HFFc6 (cell line): ENCODE measurements at regions not wholly inside any gene's neighbourhood (a gene's known extent, or its start where the extent isn't known, plus 50 kb on each side); places are given as distances from the start of the nearest gene placed in this dataset.
"Not testable (repeated sequence)": the region's sequence is repeated elsewhere in the genome, so short reads cannot be mapped to it uniquely, and the experiment has no call there.

Experiments
- DNase-seq: peaks from one replicate; pipeline ENCODE4 v3.0.0-alpha.2; 2018
- H3K27ac Mint-ChIP-seq: 2 replicates; pipeline ENCODE4 v1.8.0; 2020; ENCODE audit warnings: mild to moderate bottlenecking, mixed read lengths
- H3K27me3 Mint-ChIP-seq: 2 replicates; pipeline ENCODE4 v1.8.0; 2021; ENCODE audit warnings: mild to moderate bottlenecking, moderate library complexity, mixed read lengths; ENCODE audit not compliant: insufficient read depth
- H3K36me3 Mint-ChIP-seq: 2 replicates; pipeline ENCODE4 v1.8.0; 2021; ENCODE audit warnings: low read depth, mixed read lengths
- H3K4me1 Mint-ChIP-seq: 2 replicates; pipeline ENCODE4 v1.8.0; 2020; ENCODE audit warnings: low read depth, mixed read lengths
- H3K4me3 Mint-ChIP-seq: 2 replicates; pipeline ENCODE4 v1.8.0; 2020; ENCODE audit warnings: mild to moderate bottlenecking, moderate library complexity, mixed read lengths
- H3K9me3 Mint-ChIP-seq: 2 replicates; pipeline ENCODE4 v1.8.0; 2020; ENCODE audit warnings: mild to moderate bottlenecking, mixed read lengths
- TF ChIP-seq, protein P1 (sequence below): fragments of 200-600 bp; sonication (generic); IDR thresholded peaks from 2 replicates; pipeline ENCODE4 v1.5.0; 2021; ENCODE audit warnings: antibody characterized with exemption, mild to moderate bottlenecking

DNA sequence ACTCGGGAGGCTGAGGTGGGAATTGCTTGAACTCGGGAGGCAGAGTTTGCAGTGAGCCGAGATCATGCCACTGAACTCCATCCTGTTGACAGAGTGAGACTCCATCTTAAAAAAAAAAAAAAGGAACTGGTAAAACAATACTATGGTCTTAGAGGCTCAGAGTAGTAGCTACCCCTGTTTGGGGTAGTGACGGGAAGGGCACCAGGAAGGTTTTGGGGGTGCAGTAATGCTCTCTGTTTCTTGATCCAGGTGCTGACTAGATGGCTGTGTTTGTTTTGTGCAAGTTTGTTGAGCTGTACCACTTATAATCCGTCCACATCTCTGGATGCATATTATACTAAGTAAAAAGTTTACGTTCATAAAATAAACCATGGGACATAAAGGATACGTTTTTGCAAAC lies 765.8 kb upstream of the TPTE start:
- DNase-seq = no peak
- Mint-ChIP-seq H3K4me1 (no peaks in the 10 kb centered on the region), H3K27ac (no peak overlapping the region), H3K4me3 (no peak overlapping the region), H3K36me3 (no peaks in the 10 kb centered on the region), H3K27me3 (no peaks in the 10 kb centered on the region), H3K9me3 (peaks cover 13% of the 10 kb centered on the region; the same call in 1 of the 2 replicates)
- TF ChIP-seq, protein P1, sequence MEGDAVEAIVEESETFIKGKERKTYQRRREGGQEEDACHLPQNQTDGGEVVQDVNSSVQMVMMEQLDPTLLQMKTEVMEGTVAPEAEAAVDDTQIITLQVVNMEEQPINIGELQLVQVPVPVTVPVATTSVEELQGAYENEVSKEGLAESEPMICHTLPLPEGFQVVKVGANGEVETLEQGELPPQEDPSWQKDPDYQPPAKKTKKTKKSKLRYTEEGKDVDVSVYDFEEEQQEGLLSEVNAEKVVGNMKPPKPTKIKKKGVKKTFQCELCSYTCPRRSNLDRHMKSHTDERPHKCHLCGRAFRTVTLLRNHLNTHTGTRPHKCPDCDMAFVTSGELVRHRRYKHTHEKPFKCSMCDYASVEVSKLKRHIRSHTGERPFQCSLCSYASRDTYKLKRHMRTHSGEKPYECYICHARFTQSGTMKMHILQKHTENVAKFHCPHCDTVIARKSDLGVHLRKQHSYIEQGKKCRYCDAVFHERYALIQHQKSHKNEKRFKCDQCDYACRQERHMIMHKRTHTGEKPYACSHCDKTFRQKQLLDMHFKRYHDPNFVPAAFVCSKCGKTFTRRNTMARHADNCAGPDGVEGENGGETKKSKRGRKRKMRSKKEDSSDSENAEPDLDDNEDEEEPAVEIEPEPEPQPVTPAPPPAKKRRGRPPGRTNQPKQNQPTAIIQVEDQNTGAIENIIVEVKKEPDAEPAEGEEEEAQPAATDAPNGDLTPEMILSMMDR = no peak

DNA sequence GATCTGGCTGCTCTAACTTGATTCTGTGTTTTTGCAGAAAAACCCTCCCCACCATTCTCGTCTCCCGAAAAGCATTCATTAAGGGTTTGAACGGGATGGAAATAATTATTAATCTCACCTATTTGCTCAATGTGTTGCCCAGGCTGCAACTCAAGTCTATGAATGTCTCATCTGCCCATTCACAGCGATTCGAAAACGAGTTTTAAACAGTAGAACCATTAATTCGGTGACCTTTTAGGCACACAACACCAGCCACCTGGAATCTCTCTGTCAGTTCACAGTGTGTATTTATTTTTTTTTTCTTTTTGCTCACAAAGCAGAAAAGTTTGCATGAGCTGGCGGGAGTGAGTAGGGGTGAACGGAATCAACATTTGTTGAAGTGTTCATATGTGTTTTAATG lies 764.7 kb upstream of the TPTE start:
- H3K36me3 Mint-ChIP-seq = no peaks in the 10 kb centered on the region
- H3K27ac Mint-ChIP-seq = no peak overlapping the region
- DNase-seq = no peak
- H3K4me3 Mint-ChIP-seq = no peak overlapping the region
- no peaks in the 10 kb centered on the region for H3K4me1 Mint-ChIP-seq
- H3K27me3 Mint-ChIP-seq = no peaks in the 10 kb centered on the region
- TF ChIP-seq, protein P1 = no peak
- H3K9me3 Mint-ChIP-seq = peaks cover 13% of the 10 kb centered on the region; the same call in 1 of the 2 replicates

DNA sequence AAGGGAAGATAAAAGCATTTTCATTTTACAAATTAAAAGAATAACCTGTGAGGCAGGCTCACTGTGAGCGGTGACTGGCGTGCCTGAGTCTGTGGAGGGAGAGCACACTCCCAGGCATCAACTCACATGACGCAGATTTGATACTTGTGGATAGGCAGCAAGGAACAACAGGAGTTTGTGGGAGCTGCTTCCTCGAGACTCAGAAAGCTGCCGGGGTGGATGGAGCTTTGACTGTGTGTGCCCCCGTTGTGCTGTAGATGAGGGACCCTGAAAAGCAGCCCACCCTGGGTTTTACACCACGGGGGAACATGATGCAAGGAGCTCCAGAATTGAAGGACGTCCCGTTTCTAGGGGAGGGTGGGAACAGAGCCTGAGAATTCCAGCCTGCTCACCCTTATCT lies 764.3 kb upstream of the TPTE start:
- peaks cover 13% of the 10 kb centered on the region; the same call in 1 of the 2 replicates for H3K9me3 Mint-ChIP-seq
- H3K4me3 Mint-ChIP-seq, H3K27me3 Mint-ChIP-seq, H3K27ac Mint-ChIP-seq, H3K4me1 Mint-ChIP-seq, DNase-seq, H3K36me3 Mint-ChIP-seq: not testable (repeated sequence)

GRCh38 chr21:9757572-9757971 lies 763.8 kb upstream of the TPTE start:
- H3K9me3 Mint-ChIP-seq = peaks cover 13% of the 10 kb centered on the region; the same call in 1 of the 2 replicates
- not testable (repeated sequence) for H3K4me3 Mint-ChIP-seq, H3K27me3 Mint-ChIP-seq, H3K36me3 Mint-ChIP-seq, H3K27ac Mint-ChIP-seq, H3K4me1 Mint-ChIP-seq, DNase-seq

DNA sequence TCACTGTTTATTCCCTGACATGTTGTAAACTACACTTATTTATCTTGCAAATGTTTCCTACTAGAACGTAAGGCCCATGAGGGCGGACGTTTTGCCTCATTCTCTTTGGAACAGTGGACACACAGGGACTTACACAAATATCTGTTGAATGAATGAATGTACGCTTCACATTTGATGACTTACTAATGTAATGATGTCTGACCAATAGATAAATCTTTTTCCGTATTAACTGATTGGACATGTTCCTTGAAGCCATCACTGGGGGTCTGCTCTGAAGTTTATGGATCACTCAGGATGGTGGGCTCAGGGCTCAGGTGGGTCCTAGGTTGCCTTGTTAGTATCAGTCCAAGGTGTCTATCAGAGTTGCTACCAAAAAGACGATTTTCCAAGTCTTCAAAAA lies 763.2 kb upstream of the TPTE start:
- Mint-ChIP-seq H3K9me3 (peaks cover 13% of the 10 kb centered on the region; the same call in 1 of the 2 replicates), H3K36me3 (no peaks in the 10 kb centered on the region), H3K4me3 (no peak overlapping the region), H3K27ac (no peak overlapping the region), H3K27me3 (no peaks in the 10 kb centered on the region), H3K4me1 (no peaks in the 10 kb centered on the region)
- no peak for DNase-seq
- TF ChIP-seq, protein P1 = no peak

- H3K27ac Mint-ChIP-seq = no peak overlapping the region
- peaks cover 13% of the 10 kb centered on the region; the same call in 1 of the 2 replicates for H3K9me3 Mint-ChIP-seq
- no peaks in the 10 kb centered on the region for H3K27me3 Mint-ChIP-seq
- TF ChIP-seq, protein P1 = no peak
- H3K4me1 Mint-ChIP-seq = no peaks in the 10 kb centered on the region
- no peak for DNase-seq
- H3K36me3 Mint-ChIP-seq = no peaks in the 10 kb centered on the region
- H3K4me3 Mint-ChIP-seq = no peak overlapping the region
Measured at GRCh38 chr21:9758888-9759287, 762.5 kb upstream of the TPTE start.

DNA sequence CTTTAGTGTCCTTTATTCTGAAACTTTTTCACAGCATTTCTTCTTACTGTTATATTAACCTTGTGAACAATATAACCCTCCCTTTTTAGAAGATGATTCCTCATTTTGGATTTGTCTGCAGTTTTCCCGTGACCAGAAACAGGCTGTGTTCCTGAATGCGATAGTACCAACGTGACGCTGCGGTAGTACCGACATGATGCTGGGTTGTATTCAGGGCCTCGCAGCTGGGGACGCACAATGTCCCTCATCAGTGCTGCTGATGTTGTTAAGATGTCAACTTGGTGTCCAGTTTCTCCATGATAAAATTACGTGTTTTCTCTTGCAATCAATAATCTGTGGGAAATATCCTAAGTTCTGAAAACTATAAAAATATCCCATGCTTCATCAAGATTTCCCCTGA lies 761.4 kb upstream of the TPTE start:
- H3K9me3 Mint-ChIP-seq = peaks cover 11% of the 10 kb centered on the region; the same call in 1 of the 2 replicates
- H3K27me3 Mint-ChIP-seq = no peaks in the 10 kb centered on the region

More for the DNA sequence above, 761.4 kb upstream of the TPTE start:
- DNase-seq = no peak
- H3K27ac Mint-ChIP-seq = no peak overlapping the region
- H3K4me3 Mint-ChIP-seq = no peak overlapping the region
- TF ChIP-seq, protein P1 = no peak
- no peaks in the 10 kb centered on the region for H3K4me1 Mint-ChIP-seq
- H3K36me3 Mint-ChIP-seq = no peaks in the 10 kb centered on the region
